NCI-H526 (cell line): ENCODE measurements at regions not wholly inside any gene's neighbourhood (a gene's known extent, or its start where the extent isn't known, plus 50 kb on each side); places are given as distances from the start of the nearest gene placed in this dataset.

Source experiments
- DNase-seq, 2 experiments: peaks; one replicate each; lab custom pipeline; 2025; lab: John Stamatoyannopoulos, UW

DNA sequence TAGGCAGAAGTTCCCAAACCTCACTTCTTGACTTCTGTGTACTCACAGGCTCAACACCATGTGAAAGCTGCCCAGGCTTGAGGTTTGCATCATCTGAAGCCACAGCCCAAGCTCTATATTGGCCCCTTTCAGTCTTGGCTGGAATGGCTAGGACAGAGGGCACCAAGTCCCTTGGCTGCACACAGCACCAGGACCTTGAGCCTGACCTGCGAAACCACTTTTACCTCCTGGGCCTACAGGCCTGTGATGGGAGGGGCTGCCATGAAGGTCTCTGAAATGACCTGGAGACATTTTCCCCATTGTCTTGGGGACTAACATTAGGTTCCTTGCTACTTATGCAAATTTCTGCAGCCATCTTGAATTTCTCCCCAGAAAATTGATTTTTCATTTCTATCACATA, 288.3 kb upstream of the ZC3H12C start:
- DNase-seq: no peak

DNA sequence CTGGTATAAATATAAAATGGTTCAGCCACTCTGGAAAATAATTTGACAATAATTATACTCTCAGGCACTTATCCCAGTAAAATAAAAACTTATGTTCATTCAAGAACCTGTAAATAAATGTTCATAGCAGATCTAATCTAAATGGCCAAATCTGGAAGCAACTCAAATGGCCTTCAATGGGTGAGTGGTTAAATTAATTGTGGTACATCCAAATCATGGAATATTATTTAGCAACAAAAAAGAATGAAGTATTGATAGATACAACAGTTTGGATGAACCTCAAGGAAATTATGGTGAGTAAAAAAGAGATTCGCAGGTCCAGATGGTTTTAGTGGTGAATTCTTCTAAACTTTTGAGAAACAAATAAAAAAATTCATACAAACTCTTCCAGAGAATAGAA, 287.0 kb upstream of the ZC3H12C start:
- no peak for DNase-seq

DNA sequence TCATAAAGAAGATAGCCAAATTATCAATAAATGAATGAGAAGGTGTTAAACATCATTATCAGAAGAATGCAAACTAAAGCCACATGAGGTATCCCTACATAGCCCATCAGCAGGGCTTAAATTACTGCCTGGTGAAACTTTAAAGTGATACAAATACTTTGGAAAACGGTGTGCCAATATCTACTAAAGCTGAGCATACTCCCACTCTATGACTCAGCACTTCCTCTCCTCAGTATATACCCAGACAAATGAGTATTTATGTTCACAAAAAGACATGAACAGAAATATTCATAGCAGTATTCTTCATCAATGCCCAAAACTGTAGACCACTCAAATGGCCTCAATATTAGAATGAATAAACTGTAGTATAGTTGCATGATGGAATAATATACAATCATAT, 284.6 kb upstream of the ZC3H12C start:
- DNase-seq: no peak

DNA sequence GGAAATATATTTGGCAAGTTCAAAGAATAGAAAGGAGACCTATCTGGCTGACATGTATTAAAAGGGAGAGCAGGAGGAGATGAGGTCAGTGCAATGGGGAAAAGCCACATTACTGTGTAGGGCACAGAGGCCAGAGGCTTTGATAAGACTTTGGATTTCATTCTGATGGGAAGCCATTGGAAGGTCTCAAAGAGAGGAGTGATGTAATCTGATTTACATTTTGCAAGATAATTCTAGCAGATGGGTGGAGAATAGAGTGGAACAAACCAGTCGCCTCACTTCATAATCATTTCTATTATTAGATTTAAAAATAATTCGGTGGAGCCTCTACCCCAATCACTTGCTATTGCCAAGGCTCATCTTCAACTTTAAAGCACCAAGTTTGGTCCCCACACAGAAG, 278.4 kb upstream of the ZC3H12C start:
- no peak for DNase-seq

DNA sequence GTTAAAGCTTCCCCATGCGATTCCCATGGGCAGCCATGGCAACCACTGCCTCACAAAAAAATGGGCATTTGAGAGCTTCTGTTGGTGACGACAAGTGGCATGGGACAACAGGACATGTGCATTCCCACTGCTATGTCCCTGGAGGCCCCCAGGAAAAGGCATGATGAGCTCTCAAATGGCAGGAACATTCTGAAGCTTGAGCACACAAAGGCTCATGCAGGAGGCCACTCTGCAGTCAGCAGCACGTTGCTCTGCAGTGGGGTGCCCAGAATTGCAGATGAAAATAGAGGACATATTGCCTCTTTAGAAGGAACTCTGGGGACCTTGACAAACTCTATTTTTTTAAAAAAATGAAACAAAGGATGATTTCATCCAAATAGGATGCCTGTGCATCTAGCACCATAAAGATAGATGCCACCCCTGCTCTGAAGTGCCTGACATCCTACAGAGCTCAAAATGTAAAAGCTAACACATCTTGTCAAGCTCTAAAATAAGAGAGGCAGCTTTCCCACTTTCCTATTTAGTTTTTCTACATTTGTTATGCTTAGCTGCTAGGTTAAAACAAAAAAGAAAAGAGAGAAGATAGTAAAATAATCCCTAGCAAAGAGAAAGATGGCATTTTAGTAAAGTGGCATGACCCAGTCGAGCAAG, 277.6 kb upstream of the ZC3H12C start:
- no peak for DNase-seq

DNA sequence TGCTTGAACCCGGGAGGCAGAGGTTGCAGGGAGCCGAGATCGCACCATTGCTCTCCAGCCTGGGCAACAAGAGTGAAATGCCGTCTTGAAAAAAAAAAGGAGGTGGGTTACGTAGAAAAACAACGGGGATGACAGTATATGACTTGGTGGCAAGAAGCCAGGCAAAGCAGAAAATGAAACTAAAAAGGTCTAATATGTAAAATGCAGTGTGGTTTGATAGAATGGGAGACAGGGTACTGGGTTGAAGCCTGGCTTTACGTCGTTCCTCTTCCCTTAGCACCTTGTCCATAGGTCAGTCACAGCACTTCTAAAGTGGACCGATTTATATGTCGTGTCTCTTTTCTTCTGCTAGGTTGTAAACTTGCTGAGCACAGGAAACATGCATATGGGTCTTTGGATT, 274.9 kb upstream of the ZC3H12C start:
- DNase-seq: no peak

DNA sequence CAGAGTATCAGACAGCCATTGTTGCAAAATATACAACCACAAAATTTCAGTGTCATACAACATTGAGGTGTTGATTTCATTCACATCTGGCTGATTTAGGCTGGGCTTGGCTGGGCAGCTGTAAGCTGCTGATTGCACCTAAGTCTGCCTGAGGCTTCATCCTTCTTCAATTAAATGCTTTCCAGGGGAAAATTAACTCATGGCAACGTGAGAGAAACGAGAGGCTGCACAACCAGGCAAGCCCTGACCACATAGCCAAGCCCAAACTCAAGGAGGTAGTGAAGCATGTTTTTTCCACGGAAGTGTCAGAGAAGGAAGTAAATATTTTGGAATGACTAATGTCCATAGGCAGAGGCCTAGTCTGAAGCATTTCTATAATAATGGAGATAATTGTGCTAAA, 273.8 kb upstream of the ZC3H12C start:
- DNase-seq: no peak

DNA sequence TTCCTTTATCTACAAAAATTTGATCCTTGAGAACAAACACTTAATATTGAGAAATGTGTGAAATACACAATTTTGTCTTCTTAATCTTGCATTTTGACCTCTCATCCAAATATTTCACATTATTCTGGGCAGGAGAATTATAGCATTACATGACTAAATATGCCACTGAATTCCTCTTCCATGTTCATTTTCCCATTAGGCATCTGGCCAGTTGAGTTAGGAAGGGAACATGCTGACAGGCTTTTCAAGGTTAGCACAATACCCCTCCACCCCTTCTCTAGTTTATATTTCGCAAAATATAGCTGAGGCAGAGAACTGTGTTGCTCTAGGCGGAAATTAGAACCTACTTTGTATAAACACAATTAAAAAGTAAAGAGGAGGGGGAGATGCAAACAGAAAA, 271.7 kb upstream of the ZC3H12C start:
- DNase-seq: peak in 1 of 2 experiments; percentile 49

DNA sequence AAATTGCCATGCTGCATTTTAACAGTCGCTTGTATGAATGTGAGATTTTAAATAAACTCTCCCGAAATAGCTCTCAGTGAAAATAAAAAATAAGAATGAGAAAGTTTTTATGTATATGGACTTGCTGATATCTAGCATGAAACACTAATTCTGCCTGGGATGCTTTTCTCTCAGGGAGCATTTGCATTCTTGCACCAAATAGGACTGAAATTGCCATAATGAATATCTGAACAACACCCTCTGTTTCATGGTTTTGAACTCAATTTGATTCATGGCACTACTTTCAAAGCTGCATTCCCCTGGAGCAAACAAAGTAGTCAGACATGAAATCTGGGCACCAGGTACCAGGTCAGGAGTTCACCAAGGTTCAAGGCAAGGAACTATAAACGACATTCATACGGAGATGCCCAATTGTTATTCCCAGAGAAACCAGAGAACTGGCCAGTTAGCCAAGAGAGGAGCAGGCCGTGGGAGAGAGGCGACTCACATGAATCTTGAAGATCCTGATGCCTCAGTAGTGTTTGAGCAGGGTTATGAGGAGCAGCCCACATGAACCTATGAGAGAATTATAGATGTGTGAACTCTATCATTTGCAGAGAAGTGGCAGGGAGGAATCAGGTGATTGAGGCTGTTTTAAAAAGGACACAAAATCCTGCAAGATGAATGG, 270.6 kb upstream of the ZC3H12C start:
- no peak for DNase-seq

DNA sequence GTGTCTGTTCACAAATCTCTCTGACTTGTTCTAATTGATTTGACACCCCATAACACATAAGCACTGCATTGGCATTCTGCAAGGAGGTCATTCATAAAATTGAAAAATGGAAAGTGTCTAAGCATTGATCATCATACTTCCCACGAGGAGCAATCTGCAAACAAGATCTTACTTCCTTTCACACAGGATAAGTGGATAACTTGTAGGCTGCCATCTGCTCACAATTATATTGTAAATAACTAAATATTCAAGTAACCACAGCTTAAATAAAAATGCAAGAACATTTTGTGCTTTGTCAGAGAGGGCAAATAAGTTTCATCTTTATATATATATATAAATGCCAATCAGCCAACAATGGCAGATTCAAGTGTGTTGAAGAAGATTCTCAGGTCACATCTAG, 264.8 kb upstream of the ZC3H12C start:
- DNase-seq: no peak

DNA sequence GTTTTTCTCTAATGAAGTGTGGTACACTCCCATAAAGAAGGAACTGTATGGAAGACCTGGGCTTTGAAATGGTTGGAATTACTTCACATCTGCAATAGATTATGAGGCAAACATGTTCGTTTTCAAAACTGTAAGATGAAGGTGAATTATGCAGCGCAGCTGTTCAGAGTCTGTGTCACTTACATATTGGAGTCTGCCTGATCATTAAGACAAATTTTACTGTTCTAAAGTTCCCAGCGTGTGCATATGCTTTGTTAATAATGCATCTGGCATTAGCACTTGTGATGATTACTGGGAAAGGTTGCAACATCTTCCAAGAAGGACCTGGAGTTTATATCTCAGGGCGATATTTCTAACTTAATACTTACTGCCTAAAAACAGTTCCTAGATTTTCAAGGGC, 255.2 kb upstream of the ZC3H12C start:
- DNase-seq: no peak

DNA sequence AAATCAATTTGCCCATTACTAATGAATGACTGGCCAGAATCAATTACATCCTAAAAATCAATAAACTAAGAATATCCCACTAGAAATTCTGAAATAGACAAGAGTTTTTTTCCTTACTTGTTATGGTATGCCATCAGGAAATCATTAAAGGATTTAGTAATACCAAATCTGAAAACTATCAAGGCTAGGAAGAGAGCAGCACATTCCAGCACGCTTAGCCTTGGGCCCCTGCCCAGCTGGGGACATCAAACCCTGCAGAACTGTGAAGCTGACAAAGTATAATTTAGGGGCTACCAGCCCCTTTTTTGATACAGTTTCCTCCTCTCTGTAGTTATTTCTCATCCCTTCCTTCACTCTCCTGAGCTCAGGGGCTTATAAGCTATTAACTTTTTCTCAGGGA, 247.8 kb upstream of the ZC3H12C start:
- no peak for DNase-seq

DNA sequence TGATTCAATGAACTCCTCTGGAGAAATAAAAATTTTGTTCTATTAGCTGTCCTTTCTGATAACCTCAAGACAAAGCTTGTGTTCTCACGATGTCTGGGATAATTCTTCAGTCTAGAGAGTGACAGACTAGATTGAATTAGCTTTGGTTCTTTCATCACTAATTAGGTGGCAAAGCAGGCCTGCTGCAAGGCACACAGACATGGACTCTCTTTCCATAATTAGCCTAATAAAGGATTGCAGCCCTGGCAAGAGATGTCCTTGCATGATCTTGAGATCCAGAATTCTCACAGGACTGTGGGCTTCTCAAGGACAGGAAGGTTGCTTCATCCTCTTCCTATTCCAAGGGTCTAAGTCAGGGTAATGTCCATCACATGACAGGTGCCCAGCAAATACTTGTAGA, 245.6 kb upstream of the ZC3H12C start:
- DNase-seq: no peak

DNA sequence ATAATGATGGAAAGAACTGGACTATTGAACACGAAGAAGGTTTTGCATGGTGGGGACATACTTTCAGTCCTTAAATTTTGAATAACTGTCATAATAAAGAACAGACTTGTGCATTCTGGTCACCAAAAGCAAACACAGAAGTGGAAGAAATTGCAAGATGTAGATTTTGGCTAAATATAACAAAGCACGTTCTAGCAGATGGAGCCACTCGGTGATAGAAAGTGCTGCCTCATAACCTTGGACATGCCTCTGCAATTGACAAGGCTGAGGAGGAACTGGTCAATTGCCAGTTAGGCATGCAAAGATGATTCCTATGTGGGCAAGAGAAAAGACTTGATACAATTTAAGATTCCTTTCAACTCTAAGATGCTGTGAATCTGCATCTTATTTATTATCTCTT, 244.1 kb upstream of the ZC3H12C start:
- DNase-seq: no peak

DNA sequence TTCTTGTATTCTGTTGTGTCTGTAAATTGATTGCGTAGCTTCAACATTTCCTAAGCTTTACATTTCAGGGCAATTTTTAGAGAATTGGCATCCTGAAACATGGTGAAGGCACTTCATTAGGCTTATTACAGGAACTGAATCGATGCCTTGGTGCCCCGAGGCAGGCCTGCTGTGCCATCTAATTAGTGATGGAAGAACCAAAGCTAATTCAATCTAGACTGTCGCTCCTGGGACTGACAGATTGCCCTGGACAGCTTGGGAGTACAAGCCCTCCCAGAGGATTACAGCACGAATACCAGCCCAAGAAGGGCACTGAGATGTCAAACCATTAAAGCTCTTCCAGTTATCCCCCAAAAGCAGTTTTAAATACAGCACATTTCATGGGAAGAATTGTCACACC, 243.2 kb upstream of the ZC3H12C start:
- DNase-seq: no peak

DNA sequence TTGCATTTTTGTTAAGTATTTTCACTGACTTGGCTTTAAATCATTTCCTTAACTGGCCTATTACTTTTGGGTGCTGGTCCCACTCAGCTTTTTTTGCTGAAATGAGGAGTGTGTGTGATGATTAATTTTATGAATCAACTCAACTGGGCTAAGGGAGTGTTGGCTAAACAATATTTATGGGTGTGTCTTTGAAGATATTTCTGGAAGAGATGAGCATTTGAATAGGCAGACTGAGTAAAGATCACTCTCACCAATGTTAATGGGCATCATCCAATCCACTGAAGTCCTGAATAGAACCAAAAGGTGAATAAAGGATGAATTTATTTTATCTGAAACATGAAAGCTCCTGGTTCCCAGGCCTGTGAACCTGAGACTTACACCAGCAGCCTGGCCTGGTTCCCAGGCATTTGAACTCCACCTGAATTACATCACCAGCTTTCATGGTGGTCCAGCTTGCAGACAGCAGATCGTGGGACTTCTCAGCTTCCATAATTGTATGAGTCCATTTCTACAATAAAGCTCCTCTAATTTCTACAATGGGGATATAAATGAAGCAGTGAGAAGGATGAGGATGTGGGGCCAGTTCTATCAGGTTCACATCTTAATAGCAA, 241.3 kb upstream of the ZC3H12C start:
- DNase-seq: no peak

DNA sequence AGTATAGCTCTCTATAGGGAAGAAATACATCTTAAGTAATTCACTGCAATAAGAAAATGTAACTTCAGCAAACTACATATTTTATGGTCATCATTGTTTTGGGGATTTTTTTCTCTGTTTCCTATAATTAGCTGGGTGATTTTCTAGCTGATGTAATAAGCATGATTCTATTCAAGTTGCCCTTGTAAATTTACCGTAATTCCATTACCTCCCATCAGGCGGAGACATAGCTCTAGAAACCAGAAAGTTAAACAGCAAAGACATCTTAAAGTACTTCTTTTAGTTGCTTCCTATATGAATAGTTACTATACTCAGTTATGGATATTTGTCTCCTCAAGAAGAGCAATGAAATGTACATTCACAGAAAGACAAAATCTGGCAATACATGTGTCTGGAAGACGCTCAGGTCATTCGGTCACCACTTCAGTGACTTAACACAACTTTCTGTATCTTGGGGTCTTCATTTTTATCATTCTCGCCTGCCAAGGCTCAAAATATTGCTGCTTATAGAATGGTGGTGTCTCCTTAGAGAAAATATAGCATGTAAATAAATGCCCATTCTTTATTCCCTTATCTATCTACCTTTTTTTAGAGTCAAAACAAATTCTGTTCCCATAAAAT, 239.9 kb upstream of the ZC3H12C start:
- DNase-seq: peak; percentile 74 to 84

DNA sequence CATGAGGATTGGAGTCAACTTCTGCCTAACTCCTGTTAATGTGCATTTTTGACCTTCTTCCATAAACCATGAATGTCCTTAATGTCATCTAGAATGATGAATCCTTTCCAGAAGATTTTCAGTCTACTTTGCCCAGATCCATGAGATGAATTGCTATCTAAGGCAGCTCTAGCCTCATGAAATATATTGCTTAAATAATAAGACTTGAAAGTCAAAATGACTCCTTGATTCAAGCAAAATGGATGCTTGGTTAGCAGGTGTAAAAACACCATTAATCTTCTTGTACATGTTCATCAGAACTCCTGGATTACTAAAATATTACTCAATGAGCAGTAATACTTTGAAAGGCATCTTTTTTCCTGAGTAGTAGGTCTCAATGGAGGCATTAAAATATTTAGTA, 238.5 kb upstream of the ZC3H12C start:
- no peak for DNase-seq

DNA sequence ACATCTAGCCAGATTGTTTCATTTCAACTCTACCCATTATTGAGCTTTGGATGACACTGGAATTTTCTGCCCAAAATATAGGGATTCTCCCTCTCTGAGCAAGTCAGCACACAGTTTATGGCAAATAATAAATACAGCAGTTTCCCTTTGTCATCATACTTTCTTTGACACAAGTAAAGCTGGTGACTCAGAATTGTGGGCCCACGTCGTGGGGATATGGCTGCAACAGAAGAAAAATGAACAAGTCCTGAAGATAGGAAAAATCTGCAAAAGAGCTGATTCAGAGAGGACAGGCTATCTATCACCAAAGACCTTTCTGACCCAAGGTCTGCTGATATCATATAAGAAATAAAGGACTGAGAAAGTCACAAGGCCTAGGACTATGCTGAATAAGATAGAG, 236.3 kb upstream of the ZC3H12C start:
- DNase-seq: no peak

DNA sequence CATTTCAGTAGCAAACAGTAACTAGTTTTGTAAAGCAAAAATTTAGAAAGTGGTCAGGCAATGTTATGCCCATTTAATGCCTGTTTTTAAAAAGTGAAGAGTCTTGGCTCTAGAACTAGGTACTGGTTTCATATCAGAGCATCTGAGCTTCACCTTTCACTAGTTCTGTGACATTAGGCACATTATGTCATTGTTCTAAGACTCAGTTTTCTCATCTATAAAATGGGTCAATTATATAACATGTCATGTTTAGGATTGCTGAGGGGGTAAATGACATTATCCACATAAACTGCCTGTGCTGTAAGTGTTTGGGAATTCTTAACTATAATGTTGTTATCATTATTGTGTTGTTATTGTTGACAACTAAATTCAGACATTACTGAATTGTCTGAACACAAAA, 235.6 kb upstream of the ZC3H12C start:
- DNase-seq: no peak

DNA sequence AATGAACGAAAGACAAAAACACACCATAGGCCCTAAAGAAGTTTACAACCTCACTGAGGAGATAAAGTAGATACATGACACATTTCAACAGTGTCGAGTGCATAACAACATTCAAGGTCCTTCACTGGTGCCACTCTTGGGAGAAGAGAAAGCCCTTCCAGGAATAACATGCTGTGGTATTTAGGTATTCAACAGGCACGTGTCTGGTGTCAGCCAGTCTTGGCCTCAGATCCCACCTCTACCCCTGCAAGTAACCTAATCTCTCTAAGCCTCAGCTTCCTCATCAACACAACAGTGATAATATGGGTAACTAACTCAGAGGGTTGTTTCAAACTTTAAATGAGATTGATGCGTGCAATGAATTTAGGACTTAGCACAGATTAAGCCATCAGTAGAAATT, 235.0 kb upstream of the ZC3H12C start:
- no peak for DNase-seq

DNA sequence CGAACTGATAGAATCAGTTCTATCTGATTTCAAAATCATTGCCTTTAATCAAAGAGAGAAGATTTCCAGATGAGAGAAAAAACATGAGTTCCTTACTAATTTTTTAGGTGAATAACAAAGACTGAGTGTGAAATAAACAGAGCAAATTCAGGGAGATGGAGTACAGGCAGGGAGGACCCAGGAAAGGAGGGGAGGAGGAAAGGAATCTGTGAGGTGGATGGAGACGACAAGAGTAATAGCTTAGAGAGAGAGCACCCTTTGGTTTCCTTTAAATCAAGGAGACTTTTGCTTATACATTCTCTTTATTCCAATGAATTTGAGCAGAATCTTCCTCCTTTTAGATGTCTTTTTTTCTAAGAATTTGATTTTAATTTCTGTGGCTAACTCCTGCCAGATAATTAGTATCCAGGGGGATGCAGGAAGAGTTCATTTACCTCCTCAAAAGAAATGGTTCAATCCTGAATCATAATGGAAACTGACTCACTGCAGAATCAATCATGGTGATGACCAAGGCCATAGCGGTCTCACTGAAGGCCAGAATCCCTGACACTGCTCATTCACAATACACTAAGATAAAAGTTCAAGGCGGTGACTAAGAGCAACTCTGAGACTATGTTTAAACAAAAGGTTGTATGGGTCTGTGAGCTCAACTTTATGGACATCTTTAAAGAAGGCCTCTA, 234.0 kb upstream of the ZC3H12C start:
- no peak for DNase-seq

DNA sequence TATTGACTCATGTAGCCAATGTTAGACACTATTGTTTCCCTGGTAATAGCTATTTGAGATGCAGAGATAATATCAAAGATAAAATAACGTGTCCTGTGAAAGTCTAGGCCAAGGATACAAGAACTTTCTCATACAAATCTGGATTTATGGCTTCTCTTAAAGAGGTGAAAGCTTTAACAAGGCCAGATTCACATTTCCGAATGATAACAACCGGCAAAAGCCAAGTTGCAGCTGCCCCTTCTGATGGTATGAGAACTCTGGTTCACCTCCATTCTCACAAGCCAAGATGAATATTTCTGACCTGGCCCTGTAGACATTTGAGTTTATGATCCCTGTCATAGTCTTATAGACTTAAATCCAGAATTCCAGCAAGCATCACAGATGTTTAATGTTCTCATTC, 230.4 kb upstream of the ZC3H12C start:
- no peak for DNase-seq
